ENCODE measurements at regions not wholly inside any gene's neighbourhood (a gene's known extent, or its start where the extent isn't known, plus 50 kb on each side); places are given as distances from the start of the nearest gene placed in this dataset.

DNA sequence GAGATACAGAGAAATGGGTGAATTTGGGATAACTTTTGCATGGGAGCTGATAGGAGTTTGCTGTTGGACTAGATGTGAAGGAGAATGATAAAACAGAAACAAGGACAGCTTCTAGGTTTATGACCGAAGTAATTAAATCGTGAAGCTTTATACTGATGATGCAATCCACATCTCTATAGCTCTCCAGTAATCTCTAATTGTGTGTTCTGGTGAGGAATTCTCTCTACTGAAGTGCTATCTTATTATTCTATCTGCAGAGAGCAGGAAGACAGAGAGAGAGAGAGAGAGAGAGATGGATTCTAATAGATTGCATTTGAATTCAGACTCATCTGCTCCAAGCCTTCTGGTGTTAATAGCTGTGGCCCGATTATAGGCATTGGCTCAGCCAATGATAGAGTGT lies 113.5 kb upstream of the FRMD4B start:
- no peaks in the 10 kb centered on the region for H3K9me3 ChIP-seq (replicated peaks; ENCODE audit: control insufficient read depth, insufficient read depth, low read depth, low read length)
- H3K27ac ChIP-seq (ENCODE audit: extremely low read depth, low read depth, low read length) = no peak overlapping the region
- H3K4me3 ChIP-seq = no peak overlapping the region
- no peaks in the 10 kb centered on the region for H3K4me1 ChIP-seq (replicated peaks in 1 of 2; ENCODE audit: control insufficient read depth in 2 of 2, insufficient read depth in 2 of 2, low read length in 2 of 2)
- POLR2A ChIA-PET = no interaction called here
- H2AFZ ChIP-seq (ENCODE audit: low read depth, low read length) = no peak overlapping the region
- in situ Hi-C loops (cut with MboI) = no loop called here
- BruUV-seq (replicated peaks) = no TSS peak
- no peaks in the 10 kb centered on the region for H3K27me3 ChIP-seq (ENCODE audit: control insufficient read depth in 2 of 2, insufficient read depth in 2 of 2, low read length in 2 of 2)
- FAIRE-seq (no peak), DNase-seq (ENCODE audit: extremely low read depth in 1 of 4, low spot score in 3 of 4) (no peak), ATAC-seq (no peak)
- no peaks in the 10 kb centered on the region for H3K9me1 ChIP-seq (ENCODE audit: control insufficient read depth, insufficient read depth, low read length)
- 0% methylated on average over 3 of the region's 3 CpGs for WGBS (ENCODE audit: insufficient coverage, low coverage, missing lambda C conversion rate)
- H4K20me1 ChIP-seq (replicated peaks; ENCODE audit: control insufficient read depth, insufficient read depth, low read length) = no peaks in the 10 kb centered on the region
- no peaks in the 10 kb centered on the region for H3K79me2 ChIP-seq (ENCODE audit: control insufficient read depth, insufficient read depth, low read length)
- TF ChIP-seq YY1 (IDR thresholded peaks at IDR 0.05; ENCODE audit: borderline replicate concordance in 1 of 3, control insufficient read depth in 1 of 3, extremely low read depth in 1 of 3, insufficient read depth in 3 of 3, insufficient read length in 1 of 3, insufficient replicate concordance in 2 of 3, low read depth in 1 of 3, low read length in 2 of 3) (no peak), MYC (IDR thresholded peaks at IDR 0.05; ENCODE audit: low read depth, low read length) (no peak), MYC (CRISPR knock-in tag; IDR thresholded peaks at IDR 0.05; ENCODE audit: borderline replicate concordance, low read depth) (no peak), GTF2E2 (tag; IDR thresholded peaks at IDR 0.05) (no peak), CEBPG (CRISPR knock-in tag; IDR thresholded peaks at IDR 0.05) (no peak), CEBPG (tag; conservative IDR thresholded peaks at IDR 0.05 in 1 of 2, IDR thresholded peaks at IDR 0.05 in 1 of 2) (0 out of 4 replicates have a peak, but pooled peaks of 1 of the 2 experiments have one; percentile 29), ATF3 (IDR thresholded peaks at IDR 0.05) (peak; percentile 40; the same call in 1 of the 2 replicates), ATF3 (CRISPR knock-in tag; conservative IDR thresholded peaks at IDR 0.05) (no peak), LARP7 (IDR thresholded peaks at IDR 0.05) (no peak)
- TF ChIP-seq, protein P1, sequence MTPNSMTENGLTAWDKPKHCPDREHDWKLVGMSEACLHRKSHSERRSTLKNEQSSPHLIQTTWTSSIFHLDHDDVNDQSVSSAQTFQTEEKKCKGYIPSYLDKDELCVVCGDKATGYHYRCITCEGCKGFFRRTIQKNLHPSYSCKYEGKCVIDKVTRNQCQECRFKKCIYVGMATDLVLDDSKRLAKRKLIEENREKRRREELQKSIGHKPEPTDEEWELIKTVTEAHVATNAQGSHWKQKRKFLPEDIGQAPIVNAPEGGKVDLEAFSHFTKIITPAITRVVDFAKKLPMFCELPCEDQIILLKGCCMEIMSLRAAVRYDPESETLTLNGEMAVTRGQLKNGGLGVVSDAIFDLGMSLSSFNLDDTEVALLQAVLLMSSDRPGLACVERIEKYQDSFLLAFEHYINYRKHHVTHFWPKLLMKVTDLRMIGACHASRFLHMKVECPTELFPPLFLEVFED (CRISPR knock-in tag; conservative IDR thresholded peaks at IDR 0.05) = no peak
- intact Hi-C loops (cut with micrococcal nuclease) = no loop called here
- H3K36me3 ChIP-seq (ENCODE audit: control insufficient read depth, insufficient read depth, low read length) = no peaks in the 10 kb centered on the region
- no peak overlapping the region for H3K4me2 ChIP-seq (ENCODE audit: insufficient read depth, low read length)
- H3K9ac ChIP-seq (ENCODE audit: insufficient read depth in 1 of 2, low read depth in 2 of 2, low read length in 2 of 2) = no peak overlapping the region
- CTCF ChIA-PET (ENCODE audit: low intra/inter-chr PET ratio) = no interaction called here
